ENCODE measurements at regions not wholly inside any gene's neighbourhood (a gene's known extent, or its start where the extent isn't known, plus 50 kb on each side); places are given as distances from the start of the nearest gene placed in this dataset.
"Not testable (repeated sequence)": the region's sequence is repeated elsewhere in the genome, so short reads cannot be mapped to it uniquely, and the experiment has no call there.

DNA sequence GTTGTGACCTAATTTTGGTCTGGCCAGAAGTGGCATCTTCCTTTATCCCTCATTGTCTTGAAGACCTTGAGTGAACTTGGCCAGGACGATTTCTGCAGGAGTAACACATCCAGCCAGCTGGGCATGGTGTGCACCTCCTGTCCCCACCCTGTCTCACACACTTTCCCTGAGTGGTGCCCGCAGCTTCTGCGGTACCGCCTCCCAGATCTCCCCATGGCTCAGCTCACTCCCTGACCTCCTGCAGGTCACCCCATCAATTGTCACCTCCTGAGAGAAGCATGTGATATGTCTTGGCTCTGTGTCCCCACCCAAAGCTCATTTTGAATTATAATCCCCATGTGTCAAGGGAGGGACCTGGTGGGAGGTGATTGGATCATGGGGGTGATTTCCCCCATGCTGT lies 50.2 kb upstream of the TP53I11 start:
- DNase-seq = no peak

DNA sequence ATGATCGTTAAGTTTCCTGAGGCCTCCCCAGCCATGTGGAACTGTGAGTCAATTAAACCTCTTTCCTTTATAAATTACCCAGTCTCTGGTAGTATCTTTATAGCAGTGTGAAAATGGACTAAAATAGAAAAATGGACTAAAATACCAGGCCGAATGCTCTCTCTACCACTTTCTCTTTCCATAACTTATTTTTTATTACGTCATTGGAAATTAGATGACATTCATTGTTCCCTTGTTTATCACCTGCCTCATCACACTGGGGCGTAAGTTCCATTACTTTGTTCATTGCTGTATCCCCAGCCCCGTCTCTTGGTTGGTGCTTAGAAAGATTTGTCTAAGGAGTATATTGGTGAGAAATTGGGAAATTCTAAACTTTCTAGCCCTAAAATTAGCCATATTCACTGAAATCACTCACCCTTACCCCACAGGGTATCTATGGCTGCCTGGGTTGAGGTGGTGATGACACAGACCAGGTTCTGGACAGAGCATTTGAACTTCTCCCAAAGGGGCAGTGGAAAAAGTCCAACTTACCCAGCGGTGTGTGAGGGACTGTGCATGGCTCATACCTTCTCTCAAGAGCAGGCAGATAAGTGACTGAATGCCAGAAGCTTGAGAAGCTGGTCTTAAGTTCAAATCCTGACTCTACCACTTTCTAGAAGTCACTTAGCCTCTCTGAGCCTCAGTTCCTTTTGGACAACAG lies 50.9 kb upstream of the TP53I11 start:
- no peak for DNase-seq

DNA sequence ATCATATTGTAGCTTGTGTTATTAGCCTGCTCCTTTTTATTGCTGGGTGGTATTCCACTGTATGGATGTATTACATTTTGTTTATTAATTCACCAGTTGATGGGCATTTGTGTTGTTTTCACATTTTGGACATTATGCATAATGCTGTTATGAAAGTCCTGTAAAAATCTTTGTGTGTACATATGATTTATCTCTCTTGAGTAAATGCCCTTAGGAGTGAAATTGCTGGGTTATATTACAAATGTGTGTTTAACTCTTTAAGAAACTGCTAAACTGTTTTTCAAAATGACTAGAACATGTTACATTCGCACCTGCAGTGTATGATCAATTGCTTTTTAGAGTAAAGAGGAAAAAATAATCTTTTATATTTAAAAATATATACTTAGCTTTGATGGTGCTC lies 54.4 kb upstream of the TP53I11 start:
- no peak for DNase-seq

DNA sequence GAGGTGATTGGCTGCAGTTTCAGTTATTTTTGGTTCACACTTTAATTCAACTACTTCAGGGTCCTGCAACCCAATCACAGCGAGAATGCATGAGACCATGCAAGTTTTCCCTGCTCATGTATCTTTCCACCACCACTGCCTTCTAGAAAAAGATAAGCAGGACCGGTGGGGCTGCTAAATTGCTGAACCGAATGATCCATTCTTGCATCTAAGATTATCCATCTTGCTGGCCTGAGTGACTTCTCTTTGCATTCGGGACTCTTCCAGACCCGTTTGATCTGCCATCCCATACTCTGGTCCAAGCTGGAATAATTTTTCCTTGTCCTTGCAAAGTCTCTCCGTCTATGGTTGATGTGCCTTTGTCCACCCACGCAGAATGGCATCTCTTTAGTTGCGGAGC lies 56.3 kb upstream of the TP53I11 start:
- no peak for DNase-seq

DNA sequence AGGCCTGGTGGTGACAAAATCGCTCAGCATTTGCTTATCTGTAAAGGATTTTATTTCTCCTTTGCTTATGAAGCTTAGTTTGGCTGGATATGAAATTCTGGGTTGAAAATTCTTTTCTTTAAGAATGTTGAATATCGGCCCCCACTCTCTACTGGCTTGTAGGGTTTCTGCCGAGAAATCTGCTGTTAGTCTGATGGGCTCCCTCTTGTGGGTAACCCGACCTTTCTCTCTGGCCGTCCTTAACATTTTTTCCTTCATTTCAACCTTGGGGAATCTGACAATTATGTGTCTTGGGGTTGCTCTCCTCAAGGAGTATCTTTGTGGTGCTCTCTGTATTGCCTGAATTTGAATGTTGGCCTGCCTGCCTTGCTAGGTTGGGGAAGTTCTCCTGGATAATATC lies 65.3 kb upstream of the TP53I11 start:
- DNase-seq = not testable (repeated sequence)

DNA sequence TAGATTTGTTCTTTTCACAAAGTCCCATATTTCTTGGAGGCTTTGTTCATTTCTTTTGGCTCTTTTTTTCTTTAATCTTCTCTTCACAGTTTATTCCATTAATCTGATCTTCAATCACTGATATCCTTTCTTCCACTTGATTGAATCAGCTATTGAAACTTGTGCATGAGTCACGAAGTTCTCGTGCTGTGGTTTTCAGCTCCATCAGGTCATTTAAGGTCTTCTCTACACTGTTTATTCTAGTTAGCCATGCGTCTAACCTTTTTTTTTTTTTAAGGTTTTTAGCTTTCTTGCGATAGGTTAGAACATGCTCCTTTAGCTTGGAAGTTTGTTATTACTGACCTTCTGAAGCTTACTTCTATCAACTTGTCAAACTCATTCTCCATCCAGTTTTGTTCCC lies 65.8 kb upstream of the TP53I11 start:
- not testable (repeated sequence) for DNase-seq

DNA sequence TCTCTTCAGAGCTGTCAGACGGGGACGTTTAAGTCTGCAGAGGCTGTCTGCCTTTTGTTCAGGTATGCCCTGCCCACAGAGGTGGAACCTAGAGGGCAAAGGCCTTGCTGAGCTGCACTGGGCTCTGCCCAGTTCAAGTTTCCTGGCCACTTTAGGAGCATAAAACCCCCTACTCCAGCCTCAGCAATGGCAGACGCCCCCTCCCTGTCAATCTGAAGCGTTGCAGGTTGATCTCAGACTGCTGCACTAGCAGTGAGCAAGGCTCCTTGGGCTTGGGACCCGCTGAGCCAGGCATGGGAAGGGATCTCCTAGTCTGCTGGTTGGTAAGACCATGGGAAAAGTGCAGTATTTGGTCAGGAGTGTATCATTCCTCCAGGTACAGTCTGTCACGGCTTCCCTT lies 66.6 kb upstream of the TP53I11 start:
- no peak for DNase-seq

DNA sequence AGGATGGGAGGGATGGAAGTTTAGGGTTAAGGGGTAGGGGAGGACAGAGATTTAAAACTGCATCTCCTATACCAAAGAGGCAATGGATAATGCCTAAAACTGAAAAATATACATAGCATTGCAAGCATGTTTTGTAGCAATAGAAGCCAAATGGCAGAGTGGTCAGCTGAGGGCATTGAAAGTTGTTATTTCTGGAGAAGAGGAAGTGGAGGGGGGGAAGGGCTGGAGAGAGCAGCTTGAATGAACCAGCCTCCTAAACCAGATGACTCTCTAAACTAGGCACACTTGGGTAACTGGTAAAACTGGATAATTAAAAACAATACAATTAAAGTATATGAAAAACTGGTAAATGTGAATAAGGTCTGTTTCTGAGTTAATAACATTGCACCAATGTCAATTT lies 70.3 kb upstream of the TP53I11 start:
- DNase-seq = no peak

DNA sequence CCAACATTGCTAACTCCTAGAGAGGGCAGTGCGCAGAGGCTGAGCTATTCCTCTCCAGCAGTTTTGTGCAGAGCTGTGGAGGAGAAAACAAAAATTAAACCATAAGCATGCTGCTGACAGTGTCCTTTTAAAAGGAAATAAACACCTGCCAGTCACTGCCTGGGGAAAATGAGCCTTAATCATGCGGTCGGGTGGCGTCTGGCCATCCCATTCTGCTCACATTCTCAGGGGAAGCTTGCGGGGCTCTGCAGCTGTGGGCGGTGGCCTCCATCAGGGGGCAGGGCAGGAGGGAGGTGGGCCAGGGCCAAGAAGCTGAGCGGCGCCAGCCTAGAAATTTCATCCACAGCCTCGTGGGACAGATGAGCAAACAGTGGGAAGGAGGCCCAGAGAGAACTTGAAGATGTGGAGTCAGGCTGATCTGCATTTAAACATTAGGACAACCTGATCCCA lies 71.0 kb upstream of the TP53I11 start:
- no peak for DNase-seq

DNA sequence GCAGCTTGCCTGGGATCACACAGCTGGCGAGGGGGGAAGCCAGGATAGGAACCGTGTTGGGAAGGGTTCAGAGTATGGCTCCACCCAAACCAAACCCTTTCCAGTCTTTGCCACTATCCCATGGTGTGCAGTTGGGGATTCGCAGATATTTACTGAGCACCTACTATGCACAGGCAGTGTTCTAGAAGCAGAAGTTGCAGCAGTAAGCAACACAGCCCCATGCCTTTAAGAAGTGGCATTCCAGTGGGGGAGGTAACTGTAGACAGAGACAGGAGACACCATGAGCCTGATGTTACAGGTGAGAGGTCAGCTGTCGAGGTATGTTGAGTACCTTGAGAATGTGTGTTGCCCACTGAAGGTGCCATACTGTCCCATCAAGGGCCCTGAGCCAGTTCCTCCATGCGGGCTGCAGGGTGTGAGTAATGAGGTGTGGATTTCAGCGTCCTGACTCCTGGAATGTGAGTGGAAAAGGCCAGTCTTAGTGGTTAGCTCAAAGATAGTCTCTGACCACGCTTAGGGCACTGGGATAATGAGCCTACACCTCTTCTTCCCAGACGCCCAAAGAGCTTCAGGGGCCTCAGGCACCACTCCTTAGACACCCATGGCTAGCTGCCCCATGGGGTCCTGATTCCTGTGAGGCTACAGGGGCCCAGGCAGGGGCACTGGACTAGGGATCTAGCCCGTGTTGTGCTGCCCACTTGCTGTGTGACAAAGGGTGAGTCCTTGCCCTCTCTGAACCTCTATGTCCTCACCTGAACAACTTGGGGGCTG lies 71.8 kb upstream of the TP53I11 start:
- no peak for DNase-seq

DNA sequence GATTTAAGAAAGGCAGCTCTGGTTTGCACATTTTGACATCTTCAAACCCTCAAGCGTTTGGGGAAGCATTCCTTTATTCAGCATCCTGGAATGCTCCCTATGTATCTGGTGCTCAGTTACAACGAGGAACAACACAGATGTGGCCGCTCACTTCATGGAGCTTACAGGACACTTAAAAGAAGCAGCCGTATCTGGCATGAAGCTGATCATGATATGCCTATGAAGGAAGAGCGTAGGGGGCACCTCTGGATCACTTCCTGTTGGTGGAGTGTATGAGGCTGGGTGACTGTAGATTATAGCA lies 72.3 kb upstream of the TP53I11 start:
- no peak for DNase-seq

DNA sequence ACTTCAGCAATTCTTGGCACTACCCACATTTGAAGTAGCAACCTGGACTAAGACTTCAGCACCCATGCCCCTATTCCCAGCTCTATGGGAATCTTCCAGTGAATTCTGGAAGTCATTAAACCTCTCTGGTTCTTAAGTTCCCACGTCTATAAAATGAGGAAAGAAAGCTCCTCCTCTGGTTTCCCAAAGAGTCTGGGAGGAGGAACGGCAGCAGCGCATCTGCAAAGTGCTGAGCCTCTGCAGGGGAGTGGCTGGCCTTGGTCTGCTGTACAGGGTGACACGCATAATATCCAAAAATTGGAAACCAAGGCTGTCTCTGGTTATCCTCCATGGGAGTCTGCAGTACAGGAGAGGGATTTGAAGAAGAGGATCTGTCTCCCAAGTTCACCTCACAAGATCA lies 73.6 kb upstream of the TP53I11 start:
- DNase-seq = no peak

DNA sequence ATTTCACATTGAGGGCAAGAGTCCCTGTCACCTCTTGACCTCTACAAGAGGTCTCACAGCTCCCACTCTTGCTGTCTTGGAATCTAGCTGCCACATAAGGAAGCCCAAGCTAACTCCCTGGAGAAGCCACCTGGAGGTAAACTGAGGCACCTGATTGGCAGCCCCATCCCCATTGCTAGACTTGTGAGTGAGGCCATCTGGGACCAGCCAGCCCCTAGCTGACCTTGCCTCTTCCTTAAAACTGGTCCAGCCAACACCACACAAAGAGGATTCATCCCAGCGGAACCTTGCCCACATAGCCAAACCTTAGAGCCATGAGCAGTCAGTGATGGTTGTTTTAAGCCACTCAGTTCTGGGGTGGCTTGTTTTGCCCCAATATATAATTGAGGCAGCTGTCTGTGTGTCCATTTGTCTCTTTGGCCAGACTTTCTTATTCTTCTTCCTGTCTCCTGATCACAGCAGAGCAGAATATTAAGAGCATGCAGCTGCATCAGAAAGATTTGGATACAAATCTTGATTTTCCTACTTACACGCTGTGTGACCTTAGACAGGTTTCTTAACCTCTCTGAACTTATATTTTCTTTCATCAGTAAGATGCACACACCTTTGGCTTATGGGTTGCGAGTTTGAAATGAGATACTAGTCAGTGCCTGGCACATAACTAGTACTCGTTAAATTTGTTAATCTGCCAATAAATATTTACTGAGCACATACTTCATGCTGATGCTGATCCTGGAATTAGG lies 74.3 kb upstream of the TP53I11 start:
- no peak for DNase-seq

DNA sequence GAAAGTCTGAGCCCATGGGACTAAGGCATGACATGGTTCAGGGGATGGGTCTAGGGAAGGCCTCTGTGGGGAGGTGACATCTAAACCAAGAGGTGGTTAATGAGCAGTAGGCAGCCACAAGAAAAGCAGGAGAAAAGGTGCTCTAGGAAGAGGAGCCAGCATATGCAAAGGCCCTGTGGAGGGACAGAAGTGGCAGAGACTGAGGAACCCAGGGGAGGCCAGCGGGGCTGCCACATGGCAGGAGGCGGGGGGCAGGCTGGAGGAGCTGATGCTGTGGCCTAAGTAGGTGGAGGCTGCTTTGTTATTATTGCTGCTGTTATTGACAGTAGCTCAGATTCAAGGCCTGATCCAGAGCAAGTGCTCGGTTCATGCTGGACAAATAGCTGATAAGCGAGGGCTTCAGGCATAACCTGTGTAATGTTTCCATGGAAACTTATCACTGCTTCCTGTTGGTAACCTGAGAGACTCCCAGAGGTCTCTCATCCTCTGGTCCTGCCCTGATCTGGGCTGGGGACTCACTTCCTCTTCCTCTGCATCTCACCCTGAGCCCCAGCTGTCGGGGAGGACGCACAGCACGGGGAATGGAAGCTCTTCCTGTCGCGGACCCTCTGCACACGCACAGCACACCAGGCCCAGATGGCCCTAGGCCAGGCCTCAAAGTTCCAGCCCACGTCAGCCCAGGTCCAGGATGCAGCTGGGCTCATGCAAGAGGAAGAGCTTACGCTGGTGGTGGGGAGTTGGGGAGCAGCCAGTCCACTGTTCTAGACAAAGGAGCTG lies 75.2 kb upstream of the TP53I11 start:
- DNase-seq = no peak

DNA sequence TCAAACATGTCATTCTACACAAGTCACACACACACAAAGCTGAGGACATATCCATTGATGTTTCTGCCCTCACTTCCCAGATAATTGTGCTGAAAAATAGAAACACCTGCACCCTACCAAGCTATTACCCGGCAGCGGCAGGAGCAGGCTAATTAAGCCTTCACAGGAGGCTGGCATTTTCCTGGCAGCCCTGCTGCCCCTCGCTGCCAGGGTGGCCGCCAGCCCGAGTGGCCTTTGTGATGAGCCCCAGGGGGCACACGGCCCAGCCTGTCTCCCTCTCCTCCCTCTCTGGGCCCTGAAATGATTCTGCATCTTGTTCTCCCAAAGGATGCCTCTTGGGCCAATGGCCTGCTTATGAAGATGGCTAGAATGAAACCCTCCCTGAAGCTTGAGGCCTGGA lies 76.2 kb upstream of the TP53I11 start:
- DNase-seq = no peak

DNA sequence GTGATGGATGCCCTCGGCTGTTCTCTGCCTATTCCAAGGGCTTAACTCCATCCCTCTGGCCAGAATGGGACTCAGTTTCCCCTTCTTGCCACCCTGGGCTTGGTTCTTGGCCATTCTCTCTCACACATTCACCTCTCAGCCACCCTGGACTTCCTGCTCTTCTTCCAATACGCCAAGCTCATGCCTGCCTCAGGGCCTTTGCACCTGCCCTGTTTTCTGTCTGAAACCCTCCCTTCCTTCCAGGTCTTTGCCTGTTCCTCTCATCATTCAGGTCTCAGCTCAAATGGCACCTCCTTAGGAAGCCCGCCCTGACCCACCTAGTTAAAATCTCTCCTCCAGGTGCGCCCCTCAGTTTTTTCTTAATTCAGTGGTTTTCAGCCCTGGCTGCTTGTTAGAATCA lies 76.6 kb upstream of the TP53I11 start:
- no peak for DNase-seq

DNA sequence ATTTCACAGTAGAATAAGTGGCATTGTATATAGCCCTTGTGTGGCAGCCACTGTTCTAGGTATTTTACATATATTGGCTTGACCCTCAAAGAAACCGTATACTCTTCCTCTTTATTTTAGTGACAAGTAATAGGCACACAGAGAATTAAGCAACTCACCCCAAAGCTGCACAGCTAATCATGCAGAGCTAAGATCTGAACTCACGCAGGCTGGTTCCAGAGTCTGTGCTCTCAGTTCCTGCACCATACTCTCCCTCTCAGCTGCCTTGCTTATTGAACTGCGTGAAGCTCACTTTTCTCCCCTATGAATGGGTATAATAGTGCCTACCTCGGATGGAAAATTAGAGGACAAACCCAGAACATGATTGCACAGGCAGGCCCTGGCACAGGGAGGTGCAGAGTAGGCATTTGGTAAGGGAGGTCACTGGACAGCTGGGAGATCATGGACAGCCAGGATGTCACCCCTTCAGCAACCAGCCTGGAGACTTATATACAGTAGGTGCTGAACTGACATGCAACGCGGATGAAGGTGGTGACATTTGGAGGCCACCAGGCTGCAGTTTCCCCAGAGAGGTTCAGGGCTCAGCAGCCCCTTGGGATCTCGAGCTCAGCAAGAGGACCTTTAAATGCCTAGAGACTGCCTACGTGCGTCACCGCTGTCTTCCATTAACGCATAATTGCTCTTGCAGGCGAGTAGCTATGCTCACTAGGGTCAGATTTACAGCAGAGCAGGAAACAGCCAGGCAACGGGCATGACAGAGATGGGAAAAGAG lies 78.4 kb upstream of the TP53I11 start:
- DNase-seq = no peak

DNA sequence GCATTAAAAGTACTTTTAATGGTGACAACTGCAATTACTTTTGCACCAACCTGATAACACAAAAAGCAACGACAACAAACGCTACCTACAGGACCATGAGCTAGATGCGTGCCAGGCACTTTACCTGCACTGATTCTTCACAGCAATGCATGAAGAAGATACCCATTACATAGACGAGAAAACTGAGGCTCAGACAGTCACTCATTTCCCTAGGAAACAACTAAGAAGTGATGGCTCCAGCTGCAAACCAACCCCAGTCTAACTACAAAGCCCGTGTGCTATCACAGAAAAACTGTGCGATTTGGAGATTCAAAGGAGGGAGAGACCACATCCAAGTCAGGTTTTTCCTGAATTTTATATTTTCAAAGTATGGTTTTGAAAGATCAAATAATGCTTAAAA lies 80.1 kb upstream of the TP53I11 start:
- DNase-seq = no peak

DNA sequence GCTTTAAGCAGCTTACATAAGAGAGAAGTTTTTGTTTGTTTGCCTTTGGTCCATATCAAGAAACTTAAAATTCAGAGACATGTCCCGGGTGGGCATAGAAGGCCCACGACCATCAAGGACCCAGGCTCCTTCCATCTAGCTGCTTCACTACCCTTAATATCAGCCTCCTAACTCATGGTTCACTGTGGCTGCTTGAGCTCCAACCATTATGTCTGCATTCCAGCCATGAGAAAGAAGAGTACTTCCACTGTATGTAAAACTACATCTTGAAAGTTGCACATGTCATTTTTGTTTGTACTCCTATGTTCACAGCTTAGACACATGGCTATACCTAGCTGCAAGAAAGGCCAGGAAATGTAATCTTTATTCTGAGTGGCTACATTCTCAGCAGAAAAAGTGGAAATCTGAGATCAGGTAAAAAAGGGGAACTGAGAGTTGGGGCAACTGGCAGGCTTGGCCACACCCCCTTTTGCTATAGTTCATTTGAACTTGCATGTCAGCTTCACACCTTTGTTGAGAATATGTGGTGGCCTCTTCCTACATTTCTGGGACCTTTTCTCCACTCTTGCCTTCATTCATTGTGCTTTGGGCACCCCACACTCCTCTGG lies 81.3 kb upstream of the TP53I11 start:
- no peak for DNase-seq

DNA sequence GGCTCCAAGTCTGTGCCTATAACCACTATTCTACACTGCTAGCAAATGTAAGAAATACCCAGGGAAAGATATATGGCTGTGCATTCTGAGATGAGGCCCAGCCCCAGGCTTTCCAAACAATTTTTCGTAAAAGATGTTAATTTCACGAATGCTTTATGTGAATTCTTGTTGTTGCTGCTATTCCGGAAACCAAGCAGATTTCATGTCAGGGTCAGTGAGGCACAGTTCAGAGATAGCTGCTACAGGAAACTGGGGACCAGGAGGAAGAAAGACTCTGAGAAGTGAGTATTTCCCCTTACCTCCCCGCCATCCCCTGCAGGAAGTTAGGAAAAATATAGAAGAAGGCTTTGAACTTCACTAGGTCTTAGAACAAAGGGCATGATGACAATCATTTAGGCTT lies 84.7 kb upstream of the TP53I11 start:
- no peak for DNase-seq

DNA sequence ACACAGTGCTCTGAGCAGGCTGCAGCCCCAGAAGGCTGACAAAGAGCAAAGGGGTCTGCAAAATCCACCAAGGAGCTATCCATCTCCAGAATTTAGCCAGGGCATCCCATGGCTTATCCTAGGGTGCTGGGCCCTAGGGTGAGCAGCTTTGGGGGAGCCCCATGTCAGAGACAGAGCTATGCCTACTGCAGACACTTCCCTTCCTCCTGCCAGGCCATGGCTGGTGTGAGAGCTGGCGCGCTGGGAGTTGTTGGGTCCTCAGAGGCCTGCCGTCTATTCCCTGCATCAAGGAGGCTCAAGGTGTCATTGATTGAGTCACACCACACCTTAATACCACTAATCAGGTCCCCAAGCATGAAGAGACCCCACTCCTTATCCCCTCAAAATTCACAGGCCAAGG lies 85.3 kb upstream of the TP53I11 start:
- no peak for DNase-seq

DNA sequence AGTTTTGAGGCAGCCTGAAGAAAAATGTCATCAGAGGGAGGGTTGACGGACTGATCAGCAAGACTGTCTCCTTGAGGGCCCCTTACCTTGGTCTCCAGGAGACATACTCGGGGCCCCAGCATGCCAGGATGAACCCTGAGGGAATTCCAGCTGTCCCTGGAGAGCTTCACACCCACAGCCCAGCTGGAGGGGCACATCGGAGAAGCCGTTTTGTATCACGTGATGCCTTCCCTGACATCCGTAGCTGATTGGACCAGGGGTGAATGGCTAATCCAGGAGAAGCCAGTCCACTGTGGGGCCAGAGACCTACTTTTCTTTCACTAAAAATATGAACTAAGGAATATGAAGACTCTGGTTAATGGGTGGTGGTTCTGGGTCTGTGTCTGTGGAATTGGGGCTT lies 86.0 kb upstream of the TP53I11 start:
- DNase-seq = no peak
